HL-60 (cell line): ENCODE measurements at regions not wholly inside any gene's neighbourhood (a gene's known extent, or its start where the extent isn't known, plus 50 kb on each side); places are given as distances from the start of the nearest gene placed in this dataset.

Source experiments
- DNase-seq, 2 experiments: peaks; one replicate each; pipeline ENCODE4 v3.0.0-alpha.2; 2010 to 2020; ENCODE audit warnings: low read depth in 1 of 2, low spot score in 1 of 2
- H3K27ac ChIP-seq: fragments of 250-450 bp; sonication (Bioruptor Pico); replicated peaks from 2 replicates; pipeline ENCODE4 v1.5.1; 2020; ENCODE audit warnings: mild to moderate bottlenecking, moderate library complexity
- H3K27me3 ChIP-seq: fragments of 250-450 bp; sonication (Bioruptor Pico); 2 replicates; pipeline ENCODE4 v1.5.1; 2021; ENCODE audit warnings: mild to moderate bottlenecking, moderate library complexity; ENCODE audit not compliant: insufficient read depth, poor library complexity, severe bottlenecking
- H3K4me3 ChIP-seq: replicated peaks from 2 replicates; pipeline ENCODE4 v1.5.1; 2011; ENCODE audit warnings: mild to moderate bottlenecking, control low read depth, low read length; ENCODE audit not compliant: insufficient read depth
- GABPA ChIP-seq: IDR thresholded peaks from 2 replicates; pipeline ENCODE4 v1.6.1; 2012; ENCODE audit warnings: low read depth
- POLR2AphosphoS5 ChIP-seq: IDR thresholded peaks from 2 replicates; pipeline ENCODE4 v1.6.1; 2012; ENCODE audit warnings: low read depth
- REST ChIP-seq: IDR thresholded peaks from 2 replicates; pipeline ENCODE4 v1.6.1; 2012; ENCODE audit warnings: low read depth; ENCODE audit not compliant: insufficient replicate concordance
- SPI1 ChIP-seq: IDR thresholded peaks from 2 replicates; pipeline ENCODE4 v1.6.1; 2012; ENCODE audit warnings: low read depth, mild to moderate bottlenecking, borderline replicate concordance
- TF ChIP-seq, protein P1 (sequence below): IDR thresholded peaks from one replicate; pipeline ENCODE4 v1.5.1; 2011; ENCODE audit warnings: low read length, control low read depth, inconsistent platforms; ENCODE audit not compliant: insufficient read depth

GRCh38 chr20:50259705-50260478 is 69.3 kb downstream of the CEBPB start:
- Histone ChIP-seq H3K27me3 (no peaks in the 10 kb centered on the region), H3K27ac (peak overlapping the region; percentile 84), H3K4me3 (no peak overlapping the region)
- DNase-seq: peak in 1 of 2 experiments; percentile 36
- TF ChIP-seq REST (no peak), SPI1 (no peak), GABPA (no peak), POLR2AphosphoS5 (no peak)
- TF ChIP-seq, protein P1, sequence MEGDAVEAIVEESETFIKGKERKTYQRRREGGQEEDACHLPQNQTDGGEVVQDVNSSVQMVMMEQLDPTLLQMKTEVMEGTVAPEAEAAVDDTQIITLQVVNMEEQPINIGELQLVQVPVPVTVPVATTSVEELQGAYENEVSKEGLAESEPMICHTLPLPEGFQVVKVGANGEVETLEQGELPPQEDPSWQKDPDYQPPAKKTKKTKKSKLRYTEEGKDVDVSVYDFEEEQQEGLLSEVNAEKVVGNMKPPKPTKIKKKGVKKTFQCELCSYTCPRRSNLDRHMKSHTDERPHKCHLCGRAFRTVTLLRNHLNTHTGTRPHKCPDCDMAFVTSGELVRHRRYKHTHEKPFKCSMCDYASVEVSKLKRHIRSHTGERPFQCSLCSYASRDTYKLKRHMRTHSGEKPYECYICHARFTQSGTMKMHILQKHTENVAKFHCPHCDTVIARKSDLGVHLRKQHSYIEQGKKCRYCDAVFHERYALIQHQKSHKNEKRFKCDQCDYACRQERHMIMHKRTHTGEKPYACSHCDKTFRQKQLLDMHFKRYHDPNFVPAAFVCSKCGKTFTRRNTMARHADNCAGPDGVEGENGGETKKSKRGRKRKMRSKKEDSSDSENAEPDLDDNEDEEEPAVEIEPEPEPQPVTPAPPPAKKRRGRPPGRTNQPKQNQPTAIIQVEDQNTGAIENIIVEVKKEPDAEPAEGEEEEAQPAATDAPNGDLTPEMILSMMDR: no peak

- peak overlapping the region; percentile 84 for H3K27ac ChIP-seq
- TF ChIP-seq SPI1: peak; percentile 73
- TF ChIP-seq REST: no peak
- H3K4me3 ChIP-seq: no peak overlapping the region
- H3K27me3 ChIP-seq: no peaks in the 10 kb centered on the region
- DNase-seq: peak; percentile 82 to 85
These were observed 70.0 kb downstream of the CEBPB start for GRCh38 chr20:50260479-50261221.

- no peaks in the 10 kb centered on the region for H3K27me3 ChIP-seq
- H3K4me3 ChIP-seq: no peak overlapping the region
- TF ChIP-seq POLR2AphosphoS5: no peak
- no peak for TF ChIP-seq SPI1
- TF ChIP-seq REST: no peak
- no peak for TF ChIP-seq GABPA
- TF ChIP-seq, protein P1: no peak
- H3K27ac ChIP-seq: peak overlapping the region; percentile 84
- DNase-seq: no peak
These were observed 71.0 kb downstream of the CEBPB start for GRCh38 chr20:50261471-50262212.
